NCI-H446 treated with DMSO at 0.1 percent for 48 hours (cell line): ENCODE measurements at regions not wholly inside any gene's neighbourhood (a gene's known extent, or its start where the extent isn't known, plus 50 kb on each side); places are given as distances from the start of the nearest gene placed in this dataset.
"Not testable (repeated sequence)": the region's sequence is repeated elsewhere in the genome, so short reads cannot be mapped to it uniquely, and the experiment has no call there.

Experiments used
- DNase-seq: peaks from one replicate; lab custom pipeline; 2025; lab: John Stamatoyannopoulos, UW

DNA sequence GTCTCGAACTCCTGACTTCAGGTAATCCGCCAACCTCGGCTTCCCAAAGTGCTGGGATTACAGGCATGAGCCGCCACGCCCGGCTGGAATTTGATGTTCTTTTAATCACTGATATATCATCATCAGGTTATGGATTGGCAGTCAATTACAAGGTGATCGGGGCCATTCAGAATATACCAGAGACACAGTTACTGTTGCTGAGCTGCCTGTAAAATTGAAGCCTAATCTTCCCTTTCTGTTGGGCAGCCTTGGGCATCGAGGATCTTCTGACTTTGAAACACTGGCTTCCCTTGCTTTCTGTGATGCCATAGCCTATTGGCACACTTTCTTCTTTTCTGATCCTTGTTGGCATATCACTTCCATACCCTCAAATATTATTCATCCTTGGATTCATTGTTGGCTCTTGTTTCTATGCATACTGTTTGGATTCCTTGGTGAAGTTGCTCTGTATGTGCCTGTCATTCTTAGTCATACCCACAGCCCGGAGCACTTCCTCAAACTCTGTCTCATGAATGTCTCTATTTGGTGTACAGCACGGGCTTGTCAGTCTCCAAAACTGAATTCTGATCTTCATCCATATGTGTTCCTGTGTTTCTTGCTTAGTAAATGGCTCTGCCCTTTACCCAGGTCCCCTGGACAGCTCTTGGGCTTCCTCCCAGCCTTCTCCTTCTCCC is 85.6 kb upstream of the CRYM start:
- DNase-seq: not testable (repeated sequence)

DNA sequence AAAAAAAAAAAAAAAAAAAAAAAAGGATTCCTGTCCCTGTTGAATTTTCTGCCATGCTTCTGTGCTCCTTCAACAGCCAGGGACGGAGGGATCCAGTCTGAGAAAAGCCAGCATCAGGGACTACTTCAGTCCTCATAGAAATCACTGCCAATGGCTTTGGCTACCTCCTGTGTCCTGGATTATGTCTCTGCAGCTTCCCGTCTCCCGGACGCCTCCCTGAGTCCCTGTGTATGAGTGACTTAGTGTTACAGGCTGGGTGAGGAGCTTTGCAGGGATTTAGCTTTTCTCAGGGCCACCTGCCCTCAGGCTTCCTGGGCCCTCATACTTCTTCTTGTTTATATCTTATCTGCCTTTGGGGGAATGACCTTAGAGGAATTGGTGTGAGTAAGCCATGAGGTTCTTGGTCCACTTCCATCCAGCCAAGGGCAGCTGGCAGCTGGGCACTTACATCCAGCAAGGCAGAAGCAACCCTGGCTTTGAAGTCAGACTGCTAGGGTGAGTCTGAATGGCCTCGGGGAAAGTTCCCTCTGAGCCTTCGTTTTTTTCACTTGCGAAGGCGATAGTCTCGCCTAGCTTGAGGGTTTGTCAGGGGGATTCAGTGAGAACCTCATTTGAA is 83.6 kb upstream of the CRYM start:
- not testable (repeated sequence) for DNase-seq

GRCh38 chr16:21361045-21361444 is 83.0 kb upstream of the CRYM start:
- not testable (repeated sequence) for DNase-seq

GRCh38 chr16:21359513-21359912 is 81.4 kb upstream of the CRYM start:
- not testable (repeated sequence) for DNase-seq

- not testable (repeated sequence) for DNase-seq
These were observed 80.2 kb upstream of the CRYM start for GRCh38 chr16:21358261-21358795.

GRCh38 chr16:21356308-21356707 is 78.2 kb upstream of the CRYM start:
- DNase-seq: not testable (repeated sequence)

DNA sequence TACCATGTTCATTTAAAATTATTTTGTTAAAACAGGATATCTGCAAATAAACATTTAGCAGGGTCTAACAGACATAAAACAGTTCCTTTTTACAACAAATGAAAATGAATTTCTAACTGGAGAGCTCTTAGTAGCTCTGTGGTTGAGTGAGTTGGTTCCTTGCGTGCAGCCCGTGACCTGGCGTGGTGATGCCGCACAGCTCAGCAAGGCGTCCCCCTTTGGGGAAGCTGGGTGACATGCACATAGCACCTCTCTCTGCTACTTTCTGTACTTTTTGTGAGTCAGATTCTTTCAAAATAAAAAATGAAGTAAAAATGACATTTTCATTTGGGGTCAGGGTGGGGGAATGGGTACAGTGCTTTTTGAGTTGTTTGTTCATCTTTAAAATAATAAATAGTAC is 73.3 kb upstream of the CRYM start:
- not testable (repeated sequence) for DNase-seq

DNA sequence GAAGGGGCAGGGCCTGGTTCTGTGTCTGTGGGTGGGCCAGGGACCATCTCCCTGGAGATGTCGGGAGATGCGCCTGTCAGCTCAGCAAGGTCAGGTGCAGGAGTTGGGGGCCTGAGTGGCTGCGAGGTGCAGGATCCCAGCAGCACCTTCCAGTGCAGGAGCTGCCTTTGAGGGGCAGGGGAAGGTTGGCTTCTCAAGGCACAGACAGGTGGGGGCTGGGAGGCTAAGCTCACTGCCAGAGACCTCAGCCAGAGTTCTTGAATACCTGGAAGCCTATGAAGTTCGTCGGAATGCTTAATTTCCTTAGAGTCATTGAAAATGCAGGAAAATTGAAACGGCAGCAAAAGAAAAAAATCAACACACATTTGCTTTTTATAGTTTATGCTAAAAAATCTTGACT is 72.8 kb upstream of the CRYM start:
- not testable (repeated sequence) for DNase-seq

GRCh38 chr16:21349336-21349735 is 71.2 kb upstream of the CRYM start:
- DNase-seq: not testable (repeated sequence)

GRCh38 chr16:21348815-21349214 is 70.7 kb upstream of the CRYM start:
- DNase-seq: not testable (repeated sequence)

DNA sequence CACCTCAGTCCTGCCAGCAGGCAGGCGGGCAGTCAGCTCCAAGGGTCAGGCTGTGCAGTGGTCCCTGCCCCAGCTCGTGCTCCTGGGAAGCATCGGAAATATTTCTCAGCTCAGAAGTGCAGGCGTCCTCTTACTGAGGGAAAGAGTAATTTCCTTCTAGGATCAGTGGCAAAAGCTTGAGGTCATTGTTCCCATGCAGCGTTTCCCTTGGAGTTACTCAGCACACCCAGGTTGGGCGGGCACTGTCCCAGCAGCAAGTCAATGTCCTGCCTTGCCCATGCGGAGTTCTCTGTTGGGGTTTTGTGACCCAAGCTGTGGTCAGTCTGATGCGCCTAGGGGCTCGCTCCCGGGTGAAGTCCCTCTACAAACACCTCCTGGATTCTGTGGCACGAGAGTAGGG is 69.4 kb upstream of the CRYM start:
- not testable (repeated sequence) for DNase-seq

GRCh38 chr16:21346756-21347491 is 68.8 kb upstream of the CRYM start:
- DNase-seq: not testable (repeated sequence)

DNA sequence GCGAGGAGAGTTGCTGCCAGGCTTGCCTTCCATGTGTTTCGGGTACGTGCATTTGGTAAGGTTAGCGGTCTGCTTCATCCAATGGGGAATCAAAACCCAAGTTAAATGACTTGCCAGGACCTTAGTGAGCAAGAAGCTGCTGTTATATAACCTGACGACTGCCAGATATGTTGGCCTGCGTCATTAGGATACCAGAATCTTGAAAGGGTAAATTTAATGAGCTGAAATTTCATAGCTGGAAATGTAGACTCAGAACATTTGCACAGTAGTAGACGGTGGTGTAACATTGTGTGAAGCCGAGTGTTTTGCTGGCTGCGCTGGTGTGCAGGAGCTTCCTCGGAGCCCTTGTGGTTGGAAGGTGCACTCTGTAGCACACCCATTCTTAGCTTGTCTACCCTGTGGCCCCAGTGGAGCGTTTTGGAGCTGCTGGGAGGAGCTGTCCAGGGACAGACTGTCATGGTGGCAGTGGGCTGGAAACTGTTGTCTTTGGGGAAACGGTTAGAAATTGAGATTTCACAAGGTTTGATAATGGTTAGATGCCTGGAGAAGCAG is 66.3 kb upstream of the CRYM start:
- not testable (repeated sequence) for DNase-seq

GRCh38 chr16:21341101-21341500 is 63.0 kb upstream of the CRYM start:
- no peak for DNase-seq

- DNase-seq: no peak
These were observed 61.9 kb upstream of the CRYM start for GRCh38 chr16:21339941-21340340.

DNA sequence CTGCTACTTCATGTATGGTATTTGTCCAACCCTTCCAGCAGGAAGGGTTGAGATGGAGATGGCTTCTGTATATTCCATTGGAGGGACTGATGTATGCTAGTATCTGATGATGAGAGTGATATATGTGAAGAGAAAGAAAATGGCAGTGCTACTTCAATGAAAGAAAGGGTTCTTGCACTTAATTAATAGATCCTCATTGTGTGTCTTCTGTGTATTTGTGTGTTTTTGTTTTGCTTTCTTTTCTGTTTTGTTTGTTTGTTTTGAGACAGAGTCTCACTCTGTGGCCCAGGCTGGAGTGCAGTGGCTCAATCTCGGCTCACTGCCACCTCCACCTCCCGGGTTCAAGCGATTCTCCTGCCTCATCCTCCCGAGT is 61.2 kb upstream of the CRYM start:
- DNase-seq: no peak

DNA sequence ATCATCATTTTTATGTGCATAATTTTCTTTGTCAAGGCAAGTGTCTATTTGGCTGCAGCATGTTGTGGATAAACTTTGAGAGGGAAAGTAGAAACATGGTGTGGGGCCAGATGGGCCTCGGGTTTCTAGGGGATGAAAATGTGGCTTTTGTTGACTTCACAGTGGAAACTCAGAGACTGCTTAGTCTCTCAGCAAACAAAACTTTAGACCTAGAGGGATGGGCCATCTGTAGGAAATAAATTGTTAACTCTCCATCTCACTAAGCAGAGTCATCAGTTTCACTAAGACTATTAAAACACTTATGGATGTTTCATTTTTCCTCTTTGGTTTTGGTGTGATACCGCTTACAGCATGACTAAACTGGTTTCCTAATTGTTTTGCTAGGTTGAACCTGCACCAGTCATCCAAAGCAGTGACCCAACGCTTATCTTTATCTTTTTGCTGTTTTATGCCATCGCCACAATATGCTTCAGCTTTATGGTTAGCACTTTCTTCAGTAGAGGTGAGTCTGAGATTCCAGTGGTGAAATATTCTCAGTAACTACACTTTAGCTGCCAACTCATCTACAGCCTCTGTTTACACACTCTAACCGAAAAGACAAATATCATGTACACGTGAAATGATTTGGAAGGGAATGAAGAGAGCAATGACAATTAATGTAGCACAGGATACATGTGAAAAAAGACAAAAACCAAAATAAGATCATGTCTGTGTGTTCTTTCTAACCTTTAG is 60.6 kb upstream of the CRYM start:
- no peak for DNase-seq

DNA sequence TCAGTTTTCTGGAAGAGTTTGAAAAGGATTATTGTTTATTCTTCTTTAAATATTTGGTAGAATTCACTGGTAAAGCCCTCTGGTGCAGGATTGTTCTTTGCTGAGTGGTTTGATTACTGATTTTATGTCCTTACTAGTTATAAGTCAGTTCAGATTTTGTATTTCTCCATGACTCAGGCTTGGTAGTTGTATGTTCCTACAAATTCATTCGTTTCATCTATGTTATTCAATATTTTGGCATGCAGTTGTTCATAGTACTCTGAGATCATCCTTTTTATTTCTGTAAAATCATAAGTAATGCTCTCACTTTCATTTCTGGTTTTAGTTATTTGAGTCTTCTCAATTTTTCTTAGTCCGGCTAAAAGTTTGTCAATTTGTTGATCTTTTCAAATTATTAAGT is 58.1 kb upstream of the CRYM start:
- DNase-seq: no peak

GRCh38 chr16:21334188-21335146 is 56.4 kb upstream of the CRYM start:
- not testable (repeated sequence) for DNase-seq

DNA sequence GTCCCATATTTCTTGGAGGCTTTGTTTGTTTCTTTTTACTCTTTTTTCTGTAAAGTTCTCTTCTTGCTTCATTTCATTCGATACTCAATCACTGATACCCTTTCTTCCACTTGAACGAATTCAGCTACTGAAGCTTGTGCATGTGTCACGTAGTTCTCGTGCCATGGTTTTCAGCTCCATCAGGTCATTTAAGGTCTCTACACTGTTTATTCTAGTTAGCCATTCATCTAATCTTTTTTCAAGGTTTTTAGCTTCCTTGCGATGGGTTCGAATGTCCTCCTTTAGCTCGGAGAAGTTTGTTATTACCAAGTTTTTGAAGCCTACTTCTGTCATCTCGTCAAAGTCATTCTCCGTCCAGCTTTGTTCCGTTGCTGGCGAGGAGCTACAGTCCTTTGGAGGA is 55.6 kb upstream of the CRYM start:
- DNase-seq: not testable (repeated sequence)
